Hematopoietic multipotent progenitor cell (in vitro differentiated cells): ENCODE measurements at regions not wholly inside any gene's neighbourhood (a gene's known extent, or its start where the extent isn't known, plus 50 kb on each side); places are given as distances from the start of the nearest gene placed in this dataset.
"Not testable (repeated sequence)": the region's sequence is repeated elsewhere in the genome, so short reads cannot be mapped to it uniquely, and the experiment has no call there.

Experiments used
- DNase-seq, 3 donors: peaks; one replicate each; pipeline ENCODE4 v3.0.0-alpha.2; 2011 to 2015; ENCODE audit warnings: low read depth in 2 of 3, low spot score in 2 of 3

DNA sequence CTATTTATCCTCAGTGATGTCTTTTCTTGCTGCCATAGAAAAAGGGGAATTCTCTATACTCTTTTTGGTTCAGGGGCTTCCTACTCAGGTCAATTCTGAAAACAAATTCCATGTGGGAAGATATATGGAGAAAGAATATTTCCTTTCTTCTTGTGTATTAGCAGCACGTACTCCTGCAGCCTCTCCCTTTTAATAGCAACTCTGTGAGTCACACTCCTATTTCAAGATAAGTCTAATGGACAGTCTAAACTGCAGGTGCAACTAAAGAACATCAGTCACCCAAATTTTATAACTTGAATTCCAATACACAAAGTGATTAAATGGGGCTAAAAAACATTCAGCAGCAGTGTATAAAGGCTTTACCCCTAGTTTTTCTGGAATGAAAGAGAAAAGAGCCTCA lies 942.2 kb downstream of the CNTNAP5 start:
- no peak for DNase-seq

GRCh38 chr2:124970030-124970429 lies 944.9 kb downstream of the CNTNAP5 start:
- DNase-seq = no peak

DNA sequence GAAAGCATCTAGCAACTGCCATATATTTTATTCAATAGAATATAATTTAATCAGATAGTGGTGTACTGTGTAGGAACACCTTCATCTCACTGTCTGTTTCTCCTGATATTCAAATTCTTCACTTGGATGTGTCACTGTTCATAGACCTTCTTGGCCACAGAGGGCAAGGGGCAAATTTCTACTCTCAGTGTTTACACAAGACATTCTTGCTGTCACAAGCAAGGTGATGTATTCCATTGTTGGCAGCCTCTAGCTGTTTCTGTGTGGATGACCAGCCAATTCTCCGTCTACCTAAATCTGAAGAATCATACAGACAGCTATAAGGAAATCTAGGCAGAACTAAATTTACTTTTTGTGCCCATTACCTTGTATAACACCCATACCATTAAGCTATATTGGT lies 948.3 kb downstream of the CNTNAP5 start:
- no peak for DNase-seq

- DNase-seq = no peak
Observed at GRCh38 chr2:124975224-124975623, 950.1 kb downstream of the CNTNAP5 start.

DNA sequence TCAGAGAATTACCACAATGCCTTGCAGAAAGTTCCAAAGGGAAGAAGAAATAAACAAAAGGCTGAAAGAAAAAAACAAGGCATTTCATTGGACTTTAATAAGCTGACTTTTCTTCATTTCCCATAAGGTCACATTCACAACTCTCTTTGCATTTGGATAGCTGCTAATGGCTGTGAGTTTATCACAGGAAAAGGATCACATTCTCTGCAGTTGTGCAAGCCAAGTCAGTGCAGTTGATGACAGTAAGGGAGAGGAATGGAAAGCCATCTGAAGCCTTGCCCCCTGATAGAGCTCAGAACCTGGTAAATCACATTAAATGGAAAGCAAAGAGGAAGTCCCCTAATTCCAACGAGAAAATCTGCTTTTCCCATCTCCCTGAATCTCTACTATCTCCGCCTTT lies 950.6 kb downstream of the CNTNAP5 start:
- no peak for DNase-seq

GRCh38 chr2:124978597-124978996 lies 953.5 kb downstream of the CNTNAP5 start:
- no peak for DNase-seq

DNA sequence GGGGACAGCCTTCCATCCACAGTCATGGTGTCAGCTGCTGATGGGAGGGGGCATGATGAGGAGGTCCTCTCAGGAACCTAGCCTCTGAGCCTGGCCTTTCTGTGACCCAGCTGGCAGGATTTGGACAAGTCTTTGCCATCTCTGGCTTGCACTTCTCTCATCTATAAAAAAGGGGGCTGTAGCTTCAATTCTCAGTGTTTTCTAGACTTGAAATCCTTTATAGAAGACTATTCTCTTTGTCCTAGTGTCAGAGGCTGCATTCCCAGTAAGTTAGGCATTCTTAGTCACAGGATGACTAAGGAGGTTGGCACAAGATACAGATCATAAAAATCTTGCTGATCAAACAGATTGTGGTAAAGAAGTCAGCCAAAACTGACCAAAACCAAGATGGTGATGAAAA lies 958.5 kb downstream of the CNTNAP5 start:
- no peak for DNase-seq

- DNase-seq = no peak
Observed at GRCh38 chr2:124985270-124985669, 960.2 kb downstream of the CNTNAP5 start.

GRCh38 chr2:124986136-124986535 lies 961.0 kb downstream of the CNTNAP5 start:
- DNase-seq = no peak

DNA sequence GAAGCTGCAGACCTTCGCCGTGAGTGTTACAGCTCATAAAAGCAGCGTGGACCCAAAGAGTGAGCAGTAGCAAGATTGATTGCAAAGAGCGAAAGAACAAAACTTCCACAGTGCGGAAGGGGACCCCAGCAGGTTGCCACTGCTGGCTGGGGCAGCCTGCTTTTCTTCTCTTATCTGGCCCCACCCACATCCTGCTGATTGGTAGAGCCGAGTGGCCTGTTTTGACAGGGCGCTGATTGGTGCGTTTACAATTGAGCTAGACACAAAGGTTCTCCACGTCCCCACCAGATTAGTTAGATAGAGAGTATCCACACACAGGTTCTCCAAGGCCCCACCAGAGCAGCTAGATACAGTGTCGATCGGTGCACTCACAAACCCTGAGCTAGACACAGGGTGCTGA lies 961.8 kb downstream of the CNTNAP5 start:
- DNase-seq = not testable (repeated sequence)

DNA sequence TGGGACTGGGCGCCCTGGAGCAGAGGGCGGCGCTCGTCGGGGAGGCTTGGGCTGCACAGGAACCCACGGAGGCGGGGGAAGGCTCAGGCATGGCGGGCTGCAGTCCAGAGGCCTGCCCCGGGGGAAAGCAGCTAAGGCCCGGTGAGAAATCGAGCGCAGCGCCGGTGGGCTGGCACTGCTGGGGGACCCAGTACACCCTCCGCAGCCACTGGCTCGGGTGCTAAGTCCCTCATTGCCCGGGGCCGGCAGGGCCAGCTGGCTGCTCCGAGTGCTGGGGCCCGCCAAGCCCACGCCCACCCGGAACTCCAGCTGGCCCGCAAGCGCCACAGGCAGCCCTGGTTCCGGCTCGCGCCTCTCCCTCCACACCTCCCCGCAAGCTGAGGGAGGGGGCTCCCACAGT lies 962.3 kb downstream of the CNTNAP5 start:
- not testable (repeated sequence) for DNase-seq

GRCh38 chr2:124988111-124988510 lies 963.0 kb downstream of the CNTNAP5 start:
- no peak for DNase-seq

GRCh38 chr2:124988794-124989193 lies 963.7 kb downstream of the CNTNAP5 start:
- DNase-seq = no peak

GRCh38 chr2:124993809-124994208 lies 968.7 kb downstream of the CNTNAP5 start:
- no peak for DNase-seq

GRCh38 chr2:124995185-124995912 lies 970.3 kb downstream of the CNTNAP5 start:
- DNase-seq = no peak

- DNase-seq = no peak
Observed at GRCh38 chr2:124996406-124996805, 971.3 kb downstream of the CNTNAP5 start.

GRCh38 chr2:124999906-125000305 lies 974.8 kb downstream of the CNTNAP5 start:
- DNase-seq = no peak

DNA sequence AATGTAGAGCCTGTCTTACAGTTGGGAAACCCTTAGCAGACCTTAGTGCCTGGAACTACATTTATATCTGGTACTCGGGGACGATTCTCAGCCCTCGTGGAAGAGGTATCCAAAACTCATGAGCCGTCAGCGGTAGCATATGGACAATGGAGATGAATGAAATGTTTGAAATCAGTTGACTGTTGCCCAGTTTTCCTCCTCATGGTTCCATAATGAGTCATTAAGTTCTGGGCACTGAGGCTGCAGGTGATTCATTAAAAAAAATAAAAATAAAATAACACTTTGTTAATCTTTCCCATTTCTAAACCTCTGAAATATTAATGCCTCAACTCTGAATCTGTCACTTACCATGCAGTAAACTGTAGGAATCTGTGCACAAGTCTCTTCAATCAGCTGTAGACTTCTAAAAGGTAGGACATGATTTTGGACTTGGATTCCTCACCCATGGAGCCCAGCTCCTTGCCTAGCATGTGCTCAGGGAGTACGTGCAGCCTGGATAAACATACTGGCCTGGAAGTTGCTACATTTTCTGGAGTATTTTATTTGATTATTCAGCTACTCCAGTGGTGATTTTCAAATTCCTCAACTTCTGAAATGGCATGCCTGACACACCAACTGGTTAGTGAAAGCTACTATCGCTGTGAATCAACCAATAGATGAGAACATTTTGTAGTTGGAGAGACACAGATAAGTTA lies 979.2 kb downstream of the CNTNAP5 start:
- DNase-seq = no peak

DNA sequence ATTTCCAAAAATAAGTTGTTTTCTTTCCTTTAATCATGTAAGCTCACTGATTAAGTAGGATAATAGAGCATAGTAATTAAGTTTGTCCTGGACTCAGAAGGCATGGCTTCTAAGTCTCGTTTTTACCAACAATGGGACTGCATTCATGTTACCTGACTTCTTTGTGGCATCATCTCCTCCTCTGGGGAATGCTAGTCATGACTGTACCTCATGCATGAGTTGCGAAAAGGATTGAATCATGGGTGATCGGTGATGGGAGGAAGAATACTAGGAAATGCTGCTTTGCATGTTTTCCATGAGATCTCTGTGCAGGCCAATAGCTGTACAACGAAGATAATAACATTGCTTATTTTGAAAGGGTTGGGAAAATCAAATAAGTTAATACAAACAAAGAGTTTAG lies 981.6 kb downstream of the CNTNAP5 start:
- no peak for DNase-seq

DNA sequence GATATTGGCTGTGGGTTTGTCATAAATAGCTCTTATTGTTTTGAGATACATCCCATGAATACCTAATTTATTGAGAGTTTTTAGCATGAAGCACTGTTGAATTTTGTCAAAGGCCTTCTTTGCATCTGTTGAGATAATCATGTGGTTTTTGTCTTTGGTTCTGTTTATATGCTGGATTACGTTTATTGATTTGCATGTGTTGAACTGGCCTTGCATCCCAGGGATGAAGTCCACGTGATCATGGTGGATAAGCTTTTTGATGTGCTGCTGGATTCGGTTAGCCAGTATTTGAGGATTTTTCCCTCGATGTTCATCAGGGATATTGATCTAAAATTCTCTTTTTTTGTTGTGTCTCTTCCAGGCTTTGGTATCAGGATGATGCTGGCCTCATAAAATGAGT lies 1003.6 kb downstream of the CNTNAP5 start:
- DNase-seq = not testable (repeated sequence)

- DNase-seq = no peak
Observed at GRCh38 chr2:125033871-125034270, 1008.8 kb downstream of the CNTNAP5 start.

DNA sequence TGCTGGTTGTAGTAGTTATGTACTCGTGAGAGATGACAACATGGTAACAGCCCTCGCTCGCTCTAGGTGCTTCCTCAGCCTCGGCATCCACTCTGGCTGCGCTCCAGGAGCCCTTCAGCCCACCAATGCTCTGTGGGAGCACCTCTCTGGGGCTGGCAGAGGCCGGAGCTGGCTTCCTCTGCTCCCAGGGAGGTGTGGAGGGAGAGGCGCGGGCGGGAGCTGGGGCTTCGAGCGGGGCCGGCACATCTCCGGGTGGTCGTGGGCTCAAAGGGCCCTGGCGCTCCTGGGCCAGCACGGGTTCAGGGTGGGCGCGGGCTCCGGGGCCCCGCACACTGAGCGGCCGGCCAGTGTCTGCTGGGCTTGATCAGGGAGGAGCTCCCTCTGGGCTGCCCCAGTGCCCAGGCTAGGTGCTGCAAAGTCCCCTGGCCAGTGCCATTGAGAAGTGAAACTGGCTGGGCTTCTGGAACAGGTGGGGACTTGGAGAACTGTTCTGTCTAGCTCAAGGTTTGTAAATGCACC lies 1012.1 kb downstream of the CNTNAP5 start:
- no peak for DNase-seq
